Loucy (cell line): ENCODE measurements at regions not wholly inside any gene's neighbourhood (a gene's known extent, or its start where the extent isn't known, plus 50 kb on each side); places are given as distances from the start of the nearest gene placed in this dataset.

Experiments used
- H2AFZ ChIP-seq: fragments of 200-600 bp; sonication (generic); 2 replicates; pipeline ENCODE4 v1.6.0; 2016; ENCODE audit warnings: antibody characterized with exemption, mild to moderate bottlenecking, low read length, moderate library complexity
- H3F3A ChIP-seq: fragments of 200-600 bp; 2 replicates; pipeline ENCODE4 v1.6.0; 2016; ENCODE audit warnings: antibody characterized with exemption, low read depth, mild to moderate bottlenecking
- H3K27me3 ChIP-seq: fragments of 200-600 bp; sonication (generic); 2 replicates; pipeline ENCODE4 v1.6.1; 2014; ENCODE audit warnings: low read length, mild to moderate bottlenecking; ENCODE audit not compliant: insufficient read depth, poor library complexity, severe bottlenecking
- H3K36me3 ChIP-seq: fragments of 200-600 bp; sonication (generic); 2 replicates; pipeline ENCODE4 v1.6.1; 2016; ENCODE audit warnings: low read length; ENCODE audit not compliant: insufficient read depth
- H3K4me1 ChIP-seq: fragments of 200-600 bp; sonication (generic); 2 replicates; pipeline ENCODE4 v1.5.1; 2014; ENCODE audit warnings: low read length, mild to moderate bottlenecking; ENCODE audit not compliant: insufficient read depth, poor library complexity, severe bottlenecking
- H3K4me2 ChIP-seq: fragments of 200-600 bp; sonication (generic); 2 replicates; pipeline ENCODE4 v1.6.0; 2014; ENCODE audit warnings: antibody characterized with exemption, low read length, low read depth, mild to moderate bottlenecking; ENCODE audit not compliant: poor library complexity, severe bottlenecking
- H3K4me3 ChIP-seq: fragments of 200-600 bp; sonication (generic); 2 replicates; pipeline ENCODE4 v1.5.1; 2014; ENCODE audit warnings: low read length, mild to moderate bottlenecking, mixed read lengths; ENCODE audit not compliant: poor library complexity, severe bottlenecking
- H3K79me2 ChIP-seq: fragments of 200-600 bp; sonication (generic); 2 replicates; pipeline ENCODE4 v1.6.1; 2014; ENCODE audit warnings: low read length; ENCODE audit not compliant: insufficient read depth
- H3K9ac ChIP-seq: fragments of 200-600 bp; sonication (generic); 2 replicates; pipeline ENCODE4 v1.6.0; 2014; ENCODE audit warnings: mild to moderate bottlenecking, low read depth, low read length, moderate library complexity; ENCODE audit not compliant: poor library complexity, severe bottlenecking
- H3K9me2 ChIP-seq: fragments of 200-600 bp; sonication (generic); replicated peaks from 2 replicates; pipeline ENCODE4 v1.6.1; 2016; ENCODE audit warnings: low read depth, low read length, mixed read lengths
- H3K9me3 ChIP-seq: fragments of 200-600 bp; sonication (generic); 2 replicates; pipeline ENCODE4 v1.6.1; 2014; ENCODE audit warnings: mild to moderate bottlenecking, antibody characterized with exemption, low read length, low read depth; ENCODE audit not compliant: insufficient read depth
- H4K20me1 ChIP-seq: fragments of 200-600 bp; sonication (generic); 2 replicates; pipeline ENCODE4 v1.6.0; 2014; ENCODE audit warnings: antibody characterized with exemption, low read length, mild to moderate bottlenecking; ENCODE audit not compliant: insufficient read depth, poor library complexity, severe bottlenecking
- EZH2phosphoT487 ChIP-seq: fragments of 200-600 bp; IDR thresholded peaks from 2 replicates; pipeline ENCODE4 v1.6.1; 2018; ENCODE audit warnings: antibody characterized with exemption, mild to moderate bottlenecking, moderate library complexity, borderline replicate concordance
- TF ChIP-seq, protein P1 (sequence below): fragments of 200-600 bp; sonication (generic); conservative IDR thresholded peaks from 2 replicates; pipeline ENCODE4 v1.5.1; 2014; ENCODE audit warnings: mild to moderate bottlenecking, antibody characterized with exemption, low read length

GRCh38 chr17:14731591-14731990 is 430.7 kb downstream of the HS3ST3B1 start:
- Histone ChIP-seq H3K9ac (no peak overlapping the region), H3K4me1 (no peaks in the 10 kb centered on the region), H3K9me3 (no peaks in the 10 kb centered on the region), H4K20me1 (no peaks in the 10 kb centered on the region), H3K27me3 (no peaks in the 10 kb centered on the region), H3K36me3 (no peaks in the 10 kb centered on the region), H2AFZ (no peak overlapping the region), H3K4me2 (no peak overlapping the region), H3K9me2 (no peaks in the 10 kb centered on the region), H3K4me3 (no peak overlapping the region), H3F3A (no peaks in the 10 kb centered on the region), H3K79me2 (no peaks in the 10 kb centered on the region)
- TF ChIP-seq EZH2phosphoT487, result no peak
- TF ChIP-seq, protein P1, sequence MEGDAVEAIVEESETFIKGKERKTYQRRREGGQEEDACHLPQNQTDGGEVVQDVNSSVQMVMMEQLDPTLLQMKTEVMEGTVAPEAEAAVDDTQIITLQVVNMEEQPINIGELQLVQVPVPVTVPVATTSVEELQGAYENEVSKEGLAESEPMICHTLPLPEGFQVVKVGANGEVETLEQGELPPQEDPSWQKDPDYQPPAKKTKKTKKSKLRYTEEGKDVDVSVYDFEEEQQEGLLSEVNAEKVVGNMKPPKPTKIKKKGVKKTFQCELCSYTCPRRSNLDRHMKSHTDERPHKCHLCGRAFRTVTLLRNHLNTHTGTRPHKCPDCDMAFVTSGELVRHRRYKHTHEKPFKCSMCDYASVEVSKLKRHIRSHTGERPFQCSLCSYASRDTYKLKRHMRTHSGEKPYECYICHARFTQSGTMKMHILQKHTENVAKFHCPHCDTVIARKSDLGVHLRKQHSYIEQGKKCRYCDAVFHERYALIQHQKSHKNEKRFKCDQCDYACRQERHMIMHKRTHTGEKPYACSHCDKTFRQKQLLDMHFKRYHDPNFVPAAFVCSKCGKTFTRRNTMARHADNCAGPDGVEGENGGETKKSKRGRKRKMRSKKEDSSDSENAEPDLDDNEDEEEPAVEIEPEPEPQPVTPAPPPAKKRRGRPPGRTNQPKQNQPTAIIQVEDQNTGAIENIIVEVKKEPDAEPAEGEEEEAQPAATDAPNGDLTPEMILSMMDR, result no peak

- Histone ChIP-seq H3K4me2 (no peak overlapping the region), H3K27me3 (no peaks in the 10 kb centered on the region), H3K4me3 (no peak overlapping the region), H3F3A (no peaks in the 10 kb centered on the region), H3K79me2 (no peaks in the 10 kb centered on the region), H4K20me1 (no peaks in the 10 kb centered on the region), H3K9ac (no peak overlapping the region), H3K4me1 (no peaks in the 10 kb centered on the region), H3K9me2 (no peaks in the 10 kb centered on the region), H3K9me3 (no peaks in the 10 kb centered on the region), H3K36me3 (no peaks in the 10 kb centered on the region), H2AFZ (no peak overlapping the region)
- no peak for TF ChIP-seq EZH2phosphoT487
- TF ChIP-seq, protein P1, result no peak
These were observed 429.9 kb downstream of the HS3ST3B1 start for GRCh38 chr17:14730821-14731220.

GRCh38 chr17:14725729-14726128 is 424.8 kb downstream of the HS3ST3B1 start:
- TF ChIP-seq, protein P1, result no peak
- no peak for TF ChIP-seq EZH2phosphoT487
- Histone ChIP-seq H3K9ac (no peak overlapping the region), H3K27me3 (no peaks in the 10 kb centered on the region), H3K4me3 (no peak overlapping the region), H3K9me3 (no peaks in the 10 kb centered on the region; the same call in 1 of the 2 replicates), H3K36me3 (no peaks in the 10 kb centered on the region), H4K20me1 (no peaks in the 10 kb centered on the region), H2AFZ (no peak overlapping the region), H3K4me2 (no peak overlapping the region), H3K79me2 (no peaks in the 10 kb centered on the region), H3K4me1 (no peaks in the 10 kb centered on the region), H3K9me2 (no peaks in the 10 kb centered on the region), H3F3A (no peaks in the 10 kb centered on the region)
